LNCaP clone FGC (cell line): ENCODE measurements at regions not wholly inside any gene's neighbourhood (a gene's known extent, or its start where the extent isn't known, plus 50 kb on each side); places are given as distances from the start of the nearest gene placed in this dataset.
"Not testable (repeated sequence)": the region's sequence is repeated elsewhere in the genome, so short reads cannot be mapped to it uniquely, and the experiment has no call there.

Experiments
- DNase-seq: peaks from one replicate; pipeline ENCODE4 v3.0.0-alpha.2; 2011; ENCODE audit warnings: low read depth
- H3K4me3 ChIP-seq: 2 replicates; pipeline ENCODE4 v1.5.1; 2011; ENCODE audit warnings: mild to moderate bottlenecking, low read depth, low read length, control low read depth
- CTCF ChIP-seq: IDR thresholded peaks from 2 replicates; pipeline ENCODE4 v1.5.1; 2012; ENCODE audit warnings: mild to moderate bottlenecking; ENCODE audit not compliant: control insufficient read depth, insufficient read depth; ENCODE audit errors: extremely low read depth

GRCh38 chr1:166628259-166628658, 211.0 kb upstream of the POGK start:
- DNase-seq: no peak
- TF ChIP-seq CTCF: no peak
- no peak overlapping the region for H3K4me3 ChIP-seq

GRCh38 chr1:166629946-166630345, 209.3 kb upstream of the POGK start:
- no peak overlapping the region for H3K4me3 ChIP-seq
- no peak for TF ChIP-seq CTCF
- DNase-seq: no peak

- no peak for DNase-seq
- no peak overlapping the region for H3K4me3 ChIP-seq
- no peak for TF ChIP-seq CTCF
Measured at GRCh38 chr1:166630369-166630768, 208.9 kb upstream of the POGK start.

GRCh38 chr1:166638137-166638536, 201.1 kb upstream of the POGK start:
- no peak for TF ChIP-seq CTCF
- H3K4me3 ChIP-seq: no peak overlapping the region

DNA sequence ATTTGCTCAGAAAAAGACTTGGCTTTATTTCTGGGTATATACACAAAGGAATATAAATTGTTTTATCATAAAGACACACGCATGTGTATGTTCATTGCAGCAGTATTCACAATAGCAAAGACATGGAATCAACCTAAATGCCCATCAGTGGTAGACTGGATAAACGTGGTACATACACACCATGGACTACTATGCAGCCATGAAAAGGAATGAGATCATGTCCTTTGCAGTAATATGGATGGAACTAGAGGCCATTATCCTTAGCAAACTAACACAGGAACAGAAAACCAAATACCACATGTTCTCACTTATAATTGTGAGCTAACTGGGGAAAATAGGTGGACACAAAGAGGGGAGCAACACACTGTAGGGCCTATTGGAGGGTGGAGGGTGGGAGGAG, 182.0 kb upstream of the POGK start:
- not testable (repeated sequence) for H3K4me3 ChIP-seq, DNase-seq

More at GRCh38 chr1:166638137-166638536, 201.1 kb upstream of the POGK start:
- no peak for DNase-seq

- DNase-seq, H3K4me3 ChIP-seq: not testable (repeated sequence)
Measured at GRCh38 chr1:166666790-166667189, 172.5 kb upstream of the POGK start.

GRCh38 chr1:166667600-166667999, 171.7 kb upstream of the POGK start:
- not testable (repeated sequence) for H3K4me3 ChIP-seq, DNase-seq

DNA sequence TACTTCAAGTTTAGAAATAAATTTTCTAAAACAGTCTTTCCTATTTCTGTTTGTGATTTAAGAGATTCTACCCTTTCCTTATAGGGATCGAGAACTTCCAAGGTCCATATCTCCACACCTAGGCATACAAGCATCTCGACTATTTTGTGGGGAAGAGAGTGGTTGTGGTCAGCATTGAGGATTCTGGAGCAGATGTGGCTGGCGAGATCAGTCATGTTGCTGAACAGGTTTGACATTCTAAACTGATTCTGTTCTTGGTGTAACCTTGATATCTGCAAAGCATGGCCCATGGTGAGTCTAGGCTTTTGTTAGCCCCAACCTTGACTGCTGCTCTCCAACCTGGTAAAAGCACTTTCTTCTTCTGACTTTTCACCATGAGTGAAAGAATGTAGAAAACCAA, 167.6 kb upstream of the POGK start:
- no peak for DNase-seq
- no peak overlapping the region for H3K4me3 ChIP-seq
- no peak for TF ChIP-seq CTCF

DNA sequence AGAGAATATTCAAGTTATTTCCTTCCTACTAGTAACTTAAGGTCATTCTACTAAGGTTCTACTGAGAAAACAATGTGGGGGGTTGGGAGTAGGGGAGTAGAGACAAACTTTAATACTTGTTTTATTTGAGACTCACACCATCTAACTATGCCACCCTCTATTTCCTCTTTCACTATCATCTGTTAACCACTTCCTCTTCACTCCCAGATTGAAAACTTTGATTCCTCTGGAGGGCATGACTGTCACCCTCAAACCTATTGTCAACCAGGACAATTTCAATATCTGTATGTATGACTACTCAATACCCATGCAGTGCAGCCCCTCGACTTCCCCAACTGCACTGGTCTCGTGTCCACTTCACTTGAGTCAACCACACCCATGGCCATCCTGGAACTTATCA, 165.6 kb upstream of the POGK start:
- no peak overlapping the region for H3K4me3 ChIP-seq
- DNase-seq: no peak
- no peak for TF ChIP-seq CTCF
